CD4-positive, alpha-beta memory T cell (primary cell): ENCODE measurements at regions not wholly inside any gene's neighbourhood (a gene's known extent, or its start where the extent isn't known, plus 50 kb on each side); places are given as distances from the start of the nearest gene placed in this dataset.
"Not testable (repeated sequence)": the region's sequence is repeated elsewhere in the genome, so short reads cannot be mapped to it uniquely, and the experiment has no call there.

Source experiments
- CTCF ChIA-PET: fragments of 350-600 bp; sonication (Branson Sonifier 250); formaldehyde crosslinking; loops from one replicate; lab custom pipeline; 2021; ENCODE audit warnings: inconsistent platforms; ENCODE audit not compliant: partially characterized antibody; lab: Charles Lee
- POLR2A ChIA-PET: fragments of 350-600 bp; sonication (Branson Sonifier 250); formaldehyde crosslinking; loops from one replicate; lab custom pipeline; 2021; ENCODE audit not compliant: partially characterized antibody; lab: Charles Lee
- DNase-seq, 5 donors: peaks; one replicate each; pipeline versions ENCODE4 v3.0.0 to v3.0.0-alpha.2; 2020 to 2022; ENCODE audit warnings: mixed read lengths in 1 of 5
- H3K27ac ChIP-seq: one replicate; pipeline ENCODE4 v1.7.0; 2013; ENCODE audit warnings: low read depth, low read length
- H3K27me3 ChIP-seq: 2 replicates; pipeline ENCODE4 v1.7.0; 2013; ENCODE audit warnings: mild to moderate bottlenecking, low read length, moderate library complexity; ENCODE audit not compliant: insufficient read depth
- H3K36me3 ChIP-seq: 2 replicates; pipeline ENCODE4 v1.7.0; 2013; ENCODE audit warnings: mild to moderate bottlenecking, low read length, moderate library complexity; ENCODE audit not compliant: insufficient read depth
- H3K4me1 ChIP-seq: 2 replicates; pipeline ENCODE4 v1.7.0; 2013; ENCODE audit warnings: mild to moderate bottlenecking, low read length, moderate library complexity; ENCODE audit not compliant: insufficient read depth
- H3K4me3 ChIP-seq, 2 donors: one replicate each; pipeline ENCODE4 v1.7.0; 2013; ENCODE audit warnings: low read length in 2 of 2, mild to moderate bottlenecking in 1 of 2
- H3K9me3 ChIP-seq, 2 donors: one replicate each; pipeline ENCODE4 v1.7.0; 2013; ENCODE audit warnings: low read length in 2 of 2, control low read depth in 1 of 2; ENCODE audit not compliant: control insufficient read depth in 1 of 2
- H3K27ac Mint-ChIP-seq, 7 donors: one replicate each; pipeline ENCODE4 v1.8.0; 2020 to 2021; ENCODE audit warnings: mixed read lengths in 7 of 7, mild to moderate bottlenecking in 6 of 7, inconsistent platforms in 3 of 7, moderate library complexity in 3 of 7
- H3K27me3 Mint-ChIP-seq, 2 donors: one replicate each; pipeline ENCODE4 v1.8.0; 2020 to 2021; ENCODE audit warnings: mixed read lengths in 2 of 2
- H3K36me3 Mint-ChIP-seq, 2 donors: one replicate each; pipeline ENCODE4 v1.8.0; 2020 to 2021; ENCODE audit warnings: mixed read lengths in 2 of 2, inconsistent platforms in 1 of 2, mild to moderate bottlenecking in 1 of 2
- H3K4me1 Mint-ChIP-seq, 4 donors: one replicate each; pipeline ENCODE4 v1.8.0; 2020 to 2021; ENCODE audit warnings: mixed read lengths in 4 of 4, mild to moderate bottlenecking in 1 of 4
- H3K4me3 Mint-ChIP-seq, 8 donors: one replicate each; pipeline ENCODE4 v1.8.0; 2020 to 2021; ENCODE audit warnings: mixed read lengths in 8 of 8, mild to moderate bottlenecking in 7 of 8, moderate library complexity in 6 of 8, inconsistent platforms in 3 of 8
- H3K9me3 Mint-ChIP-seq, 8 donors: one replicate each; pipeline ENCODE4 v1.8.0; 2020 to 2021; ENCODE audit warnings: mixed read lengths in 8 of 8, mild to moderate bottlenecking in 5 of 8, inconsistent platforms in 3 of 8, moderate library complexity in 1 of 8
- intact Hi-C: fragments of 100-400 bp; cut with micrococcal nuclease; formaldehyde crosslinking; loops from one replicate; pipeline ENCODE4 v1.15.1; 2023

GRCh38 chr4:184335520-184335919, 117.8 kb upstream of the ENPP6 start:
- intact Hi-C loops = no loop called here
- CTCF ChIA-PET = no interaction called here
- POLR2A ChIA-PET = interaction anchor here (1.4 kb wide), 1 partner anchor 69 kb away, joined by 4 read pairs; no protein-coding TSS in a partner anchor
- Histone ChIP-seq H3K27ac (no peak overlapping the region), H3K9me3 (peaks cover 0 to 4% of the 10 kb centered on the region in 2 donors), H3K27me3 (no peaks in the 10 kb centered on the region), H3K36me3 (no peaks in the 10 kb centered on the region), H3K4me3 (no peak overlapping the region), H3K4me1 (no peaks in the 10 kb centered on the region)
- H3K36me3 Mint-ChIP-seq = peaks cover 0 to 4% of the 10 kb centered on the region in 2 donors
- H3K4me1 Mint-ChIP-seq = peaks cover 4 to 7% (median 6%) of the 10 kb centered on the region in 4 donors
- H3K4me3 Mint-ChIP-seq = no peak overlapping the region
- H3K9me3 Mint-ChIP-seq = peaks cover 2 to 19% (median 13%) of the 10 kb centered on the region in 8 donors
- H3K27me3 Mint-ChIP-seq = peaks cover 0 to 1% of the 10 kb centered on the region in 2 donors
- DNase-seq = no peak
- H3K27ac Mint-ChIP-seq = no peak overlapping the region

- H3K9me3 ChIP-seq, H3K4me3 ChIP-seq, POLR2A ChIA-PET, DNase-seq, intact Hi-C loops, H3K4me1 Mint-ChIP-seq, H3K36me3 ChIP-seq, CTCF ChIA-PET, H3K27ac Mint-ChIP-seq, H3K27ac ChIP-seq, H3K27me3 Mint-ChIP-seq, H3K36me3 Mint-ChIP-seq, H3K27me3 ChIP-seq, H3K4me1 ChIP-seq: not testable (repeated sequence)
- Mint-ChIP-seq H3K4me3 (peak overlapping the region in 1 of 8 donors; percentile 53), H3K9me3 (peaks cover 2 to 18% (median 12%) of the 10 kb centered on the region in 8 donors)
These were observed 115.8 kb upstream of the ENPP6 start for GRCh38 chr4:184333446-184333845.

GRCh38 chr4:184331268-184331995, 113.8 kb upstream of the ENPP6 start:
- no peak overlapping the region for H3K4me3 Mint-ChIP-seq
- H3K36me3 Mint-ChIP-seq = no peaks in the 10 kb centered on the region
- no peaks in the 10 kb centered on the region for H3K9me3 ChIP-seq
- DNase-seq = no peak
- ChIA-PET POLR2A (no interaction called here), CTCF (no interaction called here)
- H3K36me3 ChIP-seq = no peaks in the 10 kb centered on the region
- peaks cover 0 to 3% (median 0%) of the 10 kb centered on the region in 8 donors for H3K9me3 Mint-ChIP-seq
- peaks cover 5 to 17% (median 12%) of the 10 kb centered on the region in 4 donors for H3K4me1 Mint-ChIP-seq
- no peak overlapping the region for H3K4me3 ChIP-seq
- intact Hi-C loops = no loop called here
- H3K27ac ChIP-seq = no peak overlapping the region
- no peaks in the 10 kb centered on the region for H3K4me1 ChIP-seq
- no peak overlapping the region for H3K27ac Mint-ChIP-seq
- H3K27me3 Mint-ChIP-seq = peaks cover 0 to 1% of the 10 kb centered on the region in 2 donors
- no peaks in the 10 kb centered on the region for H3K27me3 ChIP-seq

- H3K9me3 ChIP-seq, H3K4me3 ChIP-seq, H3K27ac ChIP-seq, intact Hi-C loops, H3K27me3 Mint-ChIP-seq, H3K27me3 ChIP-seq, H3K36me3 ChIP-seq, H3K9me3 Mint-ChIP-seq, POLR2A ChIA-PET, H3K4me1 ChIP-seq, H3K4me3 Mint-ChIP-seq, DNase-seq, H3K36me3 Mint-ChIP-seq: not testable (repeated sequence)
- Mint-ChIP-seq H3K27ac (peak overlapping the region in 1 of 7 donors; percentile 37), H3K4me1 (peaks cover 2 to 14% (median 9%) of the 10 kb centered on the region in 4 donors)
- CTCF ChIA-PET = interaction anchor here (0.7 kb wide), 1 partner anchor 68 kb away, joined by 3 read pairs; no protein-coding TSS in a partner anchor
These were observed 112.9 kb upstream of the ENPP6 start for GRCh38 chr4:184330517-184331094.

GRCh38 chr4:184329659-184330400, 112.2 kb upstream of the ENPP6 start:
- Histone ChIP-seq H3K4me1 (no peaks in the 10 kb centered on the region), H3K27ac (no peak overlapping the region), H3K27me3 (no peaks in the 10 kb centered on the region), H3K9me3 (no peaks in the 10 kb centered on the region), H3K36me3 (no peaks in the 10 kb centered on the region), H3K4me3 (no peak overlapping the region)
- Mint-ChIP-seq H3K9me3 (peaks cover 0 to 2% (median 0%) of the 10 kb centered on the region in 8 donors), H3K27me3 (no peaks in the 10 kb centered on the region), H3K27ac (no peak overlapping the region), H3K4me1 (peaks cover 0 to 10% (median 7%) of the 10 kb centered on the region in 4 donors), H3K36me3 (no peaks in the 10 kb centered on the region), H3K4me3 (no peak overlapping the region)
- no peak for DNase-seq
- ChIA-PET CTCF (interaction anchor here (0.7 kb wide), 1 partner anchor 67 kb away, joined by 3 read pairs; no protein-coding TSS in a partner anchor), POLR2A (no interaction called here)
- intact Hi-C loops = no loop called here

- Histone ChIP-seq H3K27ac (no peak overlapping the region), H3K4me1 (no peaks in the 10 kb centered on the region), H3K27me3 (no peaks in the 10 kb centered on the region), H3K9me3 (no peaks in the 10 kb centered on the region), H3K36me3 (no peaks in the 10 kb centered on the region), H3K4me3 (no peak overlapping the region)
- Mint-ChIP-seq H3K9me3 (peaks cover 0 to 2% (median 0%) of the 10 kb centered on the region in 8 donors), H3K27me3 (no peaks in the 10 kb centered on the region), H3K27ac (no peak overlapping the region), H3K4me1 (peaks cover 0 to 10% (median 7%) of the 10 kb centered on the region in 4 donors), H3K4me3 (no peak overlapping the region), H3K36me3 (no peaks in the 10 kb centered on the region)
- intact Hi-C loops = no loop called here
- CTCF ChIA-PET = no interaction called here
- POLR2A ChIA-PET = no interaction called here
- no peak for DNase-seq
These were observed 111.6 kb upstream of the ENPP6 start for GRCh38 chr4:184329235-184329634.
